SIG-M5 treated with dmso at 0.1 percent for 504 hours (cell line): ENCODE measurements at regions not wholly inside any gene's neighbourhood (a gene's known extent, or its start where the extent isn't known, plus 50 kb on each side); places are given as distances from the start of the nearest gene placed in this dataset.

Experiments used
- DNase-seq: peaks from one replicate; lab custom pipeline; 2025; ENCODE audit not compliant: unreplicated experiment; lab: John Stamatoyannopoulos, UW

GRCh38 chr2:59538398-59538911, 1015.0 kb downstream of the BCL11A start:
- no peak for DNase-seq

GRCh38 chr2:59532808-59533207, 1020.6 kb downstream of the BCL11A start:
- DNase-seq, result no peak

GRCh38 chr2:59530258-59530657, 1023.2 kb downstream of the BCL11A start:
- DNase-seq, result no peak

- no peak for DNase-seq
Observed at GRCh38 chr2:59529726-59530125, 1023.7 kb downstream of the BCL11A start.

GRCh38 chr2:59528525-59528924, 1024.9 kb downstream of the BCL11A start:
- no peak for DNase-seq

GRCh38 chr2:59502981-59503380, 1050.5 kb downstream of the BCL11A start:
- no peak for DNase-seq

GRCh38 chr2:59490994-59491393, 1062.5 kb downstream of the BCL11A start:
- DNase-seq, result no peak

GRCh38 chr2:59490192-59490591, 1063.3 kb downstream of the BCL11A start:
- DNase-seq, result no peak

GRCh38 chr2:59484673-59485072, 1068.8 kb downstream of the BCL11A start:
- no peak for DNase-seq

- DNase-seq, result no peak
Observed at GRCh38 chr2:59463426-59463825, 1090.0 kb downstream of the BCL11A start.

- no peak for DNase-seq
Observed at GRCh38 chr2:59462422-59463197, 1090.8 kb downstream of the BCL11A start.

GRCh38 chr2:59461127-59461526, 1092.3 kb downstream of the BCL11A start:
- no peak for DNase-seq

GRCh38 chr2:59458800-59459199, 1094.7 kb downstream of the BCL11A start:
- no peak for DNase-seq

- DNase-seq, result no peak
Observed at GRCh38 chr2:59456285-59456684, 1097.2 kb downstream of the BCL11A start.

GRCh38 chr2:59449274-59449673, 1104.2 kb downstream of the BCL11A start:
- peak; percentile 18 for DNase-seq

- no peak for DNase-seq
Observed at GRCh38 chr2:59440491-59440890, 1113.0 kb downstream of the BCL11A start.

- DNase-seq, result no peak
Observed at GRCh38 chr2:59435635-59436034, 1117.8 kb downstream of the BCL11A start.

GRCh38 chr2:59428940-59429339, 1124.5 kb downstream of the BCL11A start:
- DNase-seq, result no peak

GRCh38 chr2:59427980-59428379, 1125.5 kb downstream of the BCL11A start:
- no peak for DNase-seq

- DNase-seq, result no peak
Observed at GRCh38 chr2:59425247-59425646, 1128.2 kb downstream of the BCL11A start.

- DNase-seq, result no peak
Observed at GRCh38 chr2:59413751-59414570, 1139.5 kb downstream of the BCL11A start.

GRCh38 chr2:59399126-59399525, 1154.3 kb downstream of the BCL11A start:
- DNase-seq, result no peak
